Thymus (tissue), 11 donors: ENCODE measurements at regions not wholly inside any gene's neighbourhood (a gene's known extent, or its start where the extent isn't known, plus 50 kb on each side); places are given as distances from the start of the nearest gene placed in this dataset.
"Not testable (repeated sequence)": the region's sequence is repeated elsewhere in the genome, so short reads cannot be mapped to it uniquely, and the experiment has no call there.

Experiments
- DNase-seq, 9 donors: peaks; one replicate each; pipeline ENCODE4 v3.0.0-alpha.2; 2013; ENCODE audit warnings: low spot score in 9 of 9, low read depth in 6 of 9, missing footprints in 1 of 9
- H3K27ac ChIP-seq, 2 donors: one replicate each; pipeline ENCODE4 v1.5.1; 2013; ENCODE audit warnings: control low read depth in 1 of 2, low read depth in 1 of 2, low read length in 1 of 2, mild to moderate bottlenecking in 1 of 2, moderate library complexity in 1 of 2
- H3K27me3 ChIP-seq, 2 donors: one replicate each; pipeline ENCODE4 v1.5.1; 2013; ENCODE audit warnings: low read length in 1 of 2; ENCODE audit not compliant: control insufficient read depth in 2 of 2, insufficient read depth in 1 of 2
- H3K36me3 ChIP-seq, 2 donors: one replicate each; pipeline ENCODE4 v1.5.1; 2013; ENCODE audit warnings: low read length in 1 of 2, mild to moderate bottlenecking in 1 of 2, moderate library complexity in 1 of 2; ENCODE audit not compliant: control insufficient read depth in 2 of 2, insufficient read depth in 2 of 2
- H3K4me1 ChIP-seq, 2 donors: one replicate each; pipeline ENCODE4 v1.5.1; 2013; ENCODE audit warnings: low read length in 2 of 2; ENCODE audit not compliant: control insufficient read depth in 2 of 2, insufficient read depth in 2 of 2
- H3K4me3 ChIP-seq, 2 donors: one replicate each; pipeline ENCODE4 v1.5.1; 2013; ENCODE audit warnings: low read length in 2 of 2, control low read depth in 1 of 2, mild to moderate bottlenecking in 1 of 2
- H3K9me3 ChIP-seq, 2 donors: one replicate each; pipeline ENCODE4 v1.5.1; 2013; ENCODE audit warnings: low read length in 1 of 2, mild to moderate bottlenecking in 1 of 2; ENCODE audit not compliant: control insufficient read depth in 2 of 2, insufficient read depth in 1 of 2
- WGBS: extraction: QIAGEN DNeasy Blood & Tissue Kit; methylation state at CpG from one replicate; pipeline ENCODE4 v1.1.7; 2013; 5-methylcytosine and 5-hydroxymethylcytosine counted together
- donor health status: healthy.

- 82% methylated on average over 3 of the region's 3 CpGs for WGBS
Observed at GRCh38 chr2:66255867-66256266, 179.1 kb upstream of the MEIS1 start.

GRCh38 chr2:66255136-66255535 is 179.8 kb upstream of the MEIS1 start:
- no peak overlapping the region for H3K4me3 ChIP-seq
- H3K4me1 ChIP-seq = no peaks in the 10 kb centered on the region
- H3K27ac ChIP-seq = no peak overlapping the region
- DNase-seq = no peak
- H3K36me3 ChIP-seq = no peaks in the 10 kb centered on the region
- no peaks in the 10 kb centered on the region for H3K27me3 ChIP-seq
- H3K9me3 ChIP-seq = no peaks in the 10 kb centered on the region

More at GRCh38 chr2:66255867-66256266, 179.1 kb upstream of the MEIS1 start:
- Histone ChIP-seq H3K4me3 (no peak overlapping the region), H3K27ac (no peak overlapping the region), H3K9me3 (no peaks in the 10 kb centered on the region), H3K36me3 (no peaks in the 10 kb centered on the region), H3K27me3 (no peaks in the 10 kb centered on the region), H3K4me1 (no peaks in the 10 kb centered on the region)
- DNase-seq = no peak

- no peak for DNase-seq
- no peaks in the 10 kb centered on the region for H3K27me3 ChIP-seq
- H3K27ac ChIP-seq = no peak overlapping the region
- H3K4me1 ChIP-seq = no peaks in the 10 kb centered on the region
- no peaks in the 10 kb centered on the region for H3K36me3 ChIP-seq
- no peaks in the 10 kb centered on the region for H3K9me3 ChIP-seq
- H3K4me3 ChIP-seq = no peak overlapping the region
- 93% methylated on average over 2 of the region's 2 CpGs for WGBS
Observed at GRCh38 chr2:66253066-66253465, 181.9 kb upstream of the MEIS1 start.

GRCh38 chr2:66252109-66252508 is 182.8 kb upstream of the MEIS1 start:
- Histone ChIP-seq H3K27me3 (no peaks in the 10 kb centered on the region), H3K27ac (no peak overlapping the region), H3K4me3 (no peak overlapping the region), H3K9me3 (no peaks in the 10 kb centered on the region), H3K36me3 (no peaks in the 10 kb centered on the region), H3K4me1 (no peaks in the 10 kb centered on the region)
- 91% methylated on average over 5 of the region's 5 CpGs for WGBS
- no peak for DNase-seq

GRCh38 chr2:66251573-66251972 is 183.4 kb upstream of the MEIS1 start:
- no peaks in the 10 kb centered on the region for H3K9me3 ChIP-seq
- H3K36me3 ChIP-seq = no peaks in the 10 kb centered on the region
- H3K27me3 ChIP-seq = no peaks in the 10 kb centered on the region
- no peak overlapping the region for H3K27ac ChIP-seq
- no peaks in the 10 kb centered on the region for H3K4me1 ChIP-seq
- DNase-seq = no peak
- H3K4me3 ChIP-seq = no peak overlapping the region

- DNase-seq = not testable (repeated sequence)
Observed at GRCh38 chr2:66249089-66249488, 185.8 kb upstream of the MEIS1 start.

GRCh38 chr2:66243809-66244208 is 191.1 kb upstream of the MEIS1 start:
- not testable (repeated sequence) for H3K27me3 ChIP-seq, DNase-seq, H3K9me3 ChIP-seq, H3K27ac ChIP-seq, H3K36me3 ChIP-seq, H3K4me1 ChIP-seq, H3K4me3 ChIP-seq
- 94% methylated on average over 5 of the region's 5 CpGs for WGBS

More at GRCh38 chr2:66249089-66249488, 185.8 kb upstream of the MEIS1 start:
- not testable (repeated sequence) for H3K4me3 ChIP-seq, H3K36me3 ChIP-seq, H3K9me3 ChIP-seq, H3K27ac ChIP-seq, H3K27me3 ChIP-seq, H3K4me1 ChIP-seq
- WGBS = 87% methylated on average over 5 of the region's 7 CpGs

- H3K4me3 ChIP-seq, DNase-seq, H3K9me3 ChIP-seq, H3K27ac ChIP-seq, H3K27me3 ChIP-seq, H3K36me3 ChIP-seq, H3K4me1 ChIP-seq: not testable (repeated sequence)
- 85% methylated on average over 1 of the region's 1 CpG for WGBS
Observed at GRCh38 chr2:66242888-66243287, 192.0 kb upstream of the MEIS1 start.

GRCh38 chr2:66242099-66242789 is 192.7 kb upstream of the MEIS1 start:
- H3K27me3 ChIP-seq = no peaks in the 10 kb centered on the region
- H3K4me1 ChIP-seq = no peaks in the 10 kb centered on the region
- H3K36me3 ChIP-seq = no peaks in the 10 kb centered on the region
- no peak overlapping the region for H3K27ac ChIP-seq
- 98% methylated on average over 1 of the region's 1 CpG for WGBS
- DNase-seq = no peak
- no peak overlapping the region for H3K4me3 ChIP-seq
- H3K9me3 ChIP-seq = no peaks in the 10 kb centered on the region

GRCh38 chr2:66240286-66240685 is 194.6 kb upstream of the MEIS1 start:
- no peak overlapping the region for H3K4me3 ChIP-seq
- 73% methylated on average over 3 of the region's 3 CpGs for whole genome bisulfite sequencing
- H3K36me3 ChIP-seq = no peaks in the 10 kb centered on the region
- no peaks in the 10 kb centered on the region for H3K9me3 ChIP-seq
- no peaks in the 10 kb centered on the region for H3K27me3 ChIP-seq
- H3K27ac ChIP-seq = peak overlapping the region in 1 of 2 donors; percentile 15
- no peaks in the 10 kb centered on the region for H3K4me1 ChIP-seq
- DNase-seq = no peak
